Cardiac muscle cell (in vitro differentiated cells and primary cell): ENCODE measurements at regions not wholly inside any gene's neighbourhood (a gene's known extent, or its start where the extent isn't known, plus 50 kb on each side); places are given as distances from the start of the nearest gene placed in this dataset.

Source experiments
- DNase-seq, 2 donors: peaks; one replicate each; pipeline versions ENCODE4 v3.0.0 to v3.0.0-alpha.2; 2010 to 2017; ENCODE audit warnings: low read depth in 1 of 2, low spot score in 1 of 2
- H3K27ac ChIP-seq: fragments of 200-600 bp; sonication (generic); 2 replicates; pipeline ENCODE4 v1.5.1; 2016
- H3K27me3 ChIP-seq: fragments of 200-600 bp; sonication (generic); 2 replicates; pipeline ENCODE4 v1.6.0; 2016; ENCODE audit warnings: control low read depth
- H3K36me3 ChIP-seq: fragments of 200-600 bp; sonication (generic); 2 replicates; pipeline ENCODE4 v1.5.1; 2016; ENCODE audit warnings: control low read depth
- H3K4me1 ChIP-seq: fragments of 200-600 bp; sonication (generic); 2 replicates; pipeline ENCODE4 v1.8.1; 2017; ENCODE audit warnings: low read depth, mild to moderate bottlenecking, mixed run types
- H3K4me3 ChIP-seq: fragments of 200-600 bp; sonication (generic); 2 replicates; pipeline ENCODE4 v1.5.1; 2016; ENCODE audit warnings: mild to moderate bottlenecking
- H3K9me3 ChIP-seq: fragments of 200-600 bp; sonication (generic); 2 replicates; pipeline ENCODE4 v1.5.1; 2017; ENCODE audit warnings: low read depth, mild to moderate bottlenecking, control low read depth
- TF ChIP-seq, protein P1 (sequence below): IDR thresholded peaks from 2 replicates; pipeline ENCODE4 v1.5.1; 2012; ENCODE audit warnings: low read depth, mild to moderate bottlenecking, low read length

GRCh38 chr11:27874998-27875830 is 175.0 kb upstream of the BDNF start:
- Histone ChIP-seq H3K4me1 (no peaks in the 10 kb centered on the region), H3K4me3 (no peak overlapping the region), H3K27me3 (no peaks in the 10 kb centered on the region), H3K27ac (no peak overlapping the region), H3K36me3 (no peaks in the 10 kb centered on the region), H3K9me3 (no peaks in the 10 kb centered on the region)
- DNase-seq = peak in 1 of 2 donors; percentile 35
- TF ChIP-seq, protein P1, sequence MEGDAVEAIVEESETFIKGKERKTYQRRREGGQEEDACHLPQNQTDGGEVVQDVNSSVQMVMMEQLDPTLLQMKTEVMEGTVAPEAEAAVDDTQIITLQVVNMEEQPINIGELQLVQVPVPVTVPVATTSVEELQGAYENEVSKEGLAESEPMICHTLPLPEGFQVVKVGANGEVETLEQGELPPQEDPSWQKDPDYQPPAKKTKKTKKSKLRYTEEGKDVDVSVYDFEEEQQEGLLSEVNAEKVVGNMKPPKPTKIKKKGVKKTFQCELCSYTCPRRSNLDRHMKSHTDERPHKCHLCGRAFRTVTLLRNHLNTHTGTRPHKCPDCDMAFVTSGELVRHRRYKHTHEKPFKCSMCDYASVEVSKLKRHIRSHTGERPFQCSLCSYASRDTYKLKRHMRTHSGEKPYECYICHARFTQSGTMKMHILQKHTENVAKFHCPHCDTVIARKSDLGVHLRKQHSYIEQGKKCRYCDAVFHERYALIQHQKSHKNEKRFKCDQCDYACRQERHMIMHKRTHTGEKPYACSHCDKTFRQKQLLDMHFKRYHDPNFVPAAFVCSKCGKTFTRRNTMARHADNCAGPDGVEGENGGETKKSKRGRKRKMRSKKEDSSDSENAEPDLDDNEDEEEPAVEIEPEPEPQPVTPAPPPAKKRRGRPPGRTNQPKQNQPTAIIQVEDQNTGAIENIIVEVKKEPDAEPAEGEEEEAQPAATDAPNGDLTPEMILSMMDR = no peak

GRCh38 chr11:27873664-27874063 is 173.4 kb upstream of the BDNF start:
- no peaks in the 10 kb centered on the region for H3K27me3 ChIP-seq
- no peak overlapping the region for H3K4me3 ChIP-seq
- TF ChIP-seq, protein P1 = no peak
- H3K9me3 ChIP-seq = no peaks in the 10 kb centered on the region
- no peaks in the 10 kb centered on the region for H3K36me3 ChIP-seq
- DNase-seq = no peak
- no peak overlapping the region for H3K27ac ChIP-seq
- no peaks in the 10 kb centered on the region for H3K4me1 ChIP-seq

- H3K27ac ChIP-seq = no peak overlapping the region
- H3K27me3 ChIP-seq = no peaks in the 10 kb centered on the region
- H3K4me3 ChIP-seq = no peak overlapping the region
- no peaks in the 10 kb centered on the region for H3K4me1 ChIP-seq
- TF ChIP-seq, protein P1 = no peak
- H3K36me3 ChIP-seq = no peaks in the 10 kb centered on the region
- DNase-seq = no peak
- no peaks in the 10 kb centered on the region for H3K9me3 ChIP-seq
Measured at GRCh38 chr11:27871056-27871455, 170.8 kb upstream of the BDNF start.

GRCh38 chr11:27869701-27870100 is 169.4 kb upstream of the BDNF start:
- TF ChIP-seq, protein P1 = no peak
- H3K4me3 ChIP-seq = no peak overlapping the region
- no peak for DNase-seq
- H3K27me3 ChIP-seq = no peaks in the 10 kb centered on the region
- H3K9me3 ChIP-seq = no peaks in the 10 kb centered on the region
- H3K4me1 ChIP-seq = no peaks in the 10 kb centered on the region
- H3K36me3 ChIP-seq = no peaks in the 10 kb centered on the region
- H3K27ac ChIP-seq = no peak overlapping the region

DNA sequence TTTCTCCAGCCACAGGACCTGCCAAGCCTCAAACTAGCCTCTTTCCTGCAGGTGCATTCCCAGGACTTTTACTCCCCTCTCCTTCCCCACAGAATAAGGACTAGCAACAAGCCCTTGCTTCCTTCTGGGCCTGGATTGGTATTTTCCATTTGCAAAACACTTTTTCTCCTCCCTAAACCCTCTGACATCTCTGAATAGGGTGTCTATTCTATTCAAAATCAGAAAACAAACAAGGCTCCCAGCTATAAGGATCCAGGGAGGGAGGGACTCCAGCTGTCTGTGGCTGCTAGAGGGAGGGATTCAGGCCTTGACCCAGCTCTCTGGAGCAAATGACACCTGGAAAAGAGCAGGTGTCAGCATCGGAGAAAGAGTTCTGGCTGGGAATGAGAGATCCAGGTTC is 168.5 kb upstream of the BDNF start:
- Histone ChIP-seq H3K9me3 (no peaks in the 10 kb centered on the region), H3K27me3 (no peaks in the 10 kb centered on the region), H3K4me1 (no peaks in the 10 kb centered on the region), H3K27ac (no peak overlapping the region), H3K36me3 (no peaks in the 10 kb centered on the region), H3K4me3 (no peak overlapping the region)
- no peak for DNase-seq
- TF ChIP-seq, protein P1 = no peak
